GM12878 (cell line): ENCODE measurements at regions not wholly inside any gene's neighbourhood (a gene's known extent, or its start where the extent isn't known, plus 50 kb on each side); places are given as distances from the start of the nearest gene placed in this dataset.
A peak's percentile ranks its signal among the peaks of the same experiment; 100 is the strongest.

Source experiments
- ATAC-seq: fragments of 200-7000 bp; cut with Tn5 transposase; 3 replicates; pipeline ENCODE4 v1.9.1; 2020; ENCODE audit warnings: mild to moderate bottlenecking, moderate library complexity
- BruUV-seq: library from RNA; stranded (reverse); fragments of 400-500 nt; replicated peaks from 2 replicates; lab custom pipeline; 2021; lab: Mats Ljungman, UMichigan
- CTCF ChIA-PET: fragments of 300-600 bp; sonication (Branson Sonifier 250); formaldehyde crosslinking; extraction: SDS; loops from one replicate; lab custom pipeline; 2021; ENCODE audit warnings: inconsistent platforms; lab: Yijun Ruan, JAX
- POLR2A ChIA-PET: fragments of 350-600 bp; formaldehyde crosslinking; extraction: SDS; loops from one replicate; lab custom pipeline; 2021; ENCODE audit warnings: inconsistent platforms; lab: Charles Lee
- RAD21 ChIA-PET: fragments of 300-600 bp; sonication (Branson Sonifier 250); formaldehyde crosslinking; loops from one replicate; lab custom pipeline; 2023; ENCODE audit warnings: antibody characterized with exemption; ENCODE audit not compliant: unreplicated experiment; lab: Charles Lee
- SMC1A ChIA-PET: fragments of 300-600 bp; sonication (Branson Sonifier 250); formaldehyde crosslinking; loops from one replicate; lab custom pipeline; 2023; ENCODE audit not compliant: unreplicated experiment, uncharacterized antibody; lab: Charles Lee
- DNase-seq: peaks from one replicate; pipeline ENCODE4 v3.0.0-alpha.2; 2011; ENCODE audit warnings: low read depth, low spot score
- FAIRE-seq: peaks from 3 replicates; lab custom pipeline; 2011; peaks lifted over from hg19 to GRCh38; lab: Jason Lieb, UNC
- H2AFZ ChIP-seq: 2 replicates; pipeline ENCODE4 v1.6.0; 2011; ENCODE audit warnings: low read depth, low read length, control low read depth; ENCODE audit not compliant: control insufficient read depth
- H3K27ac ChIP-seq: 2 replicates; pipeline ENCODE4 v1.5.1; 2011; ENCODE audit warnings: control low read depth; ENCODE audit not compliant: control insufficient read depth, insufficient read depth
- H3K27me3 ChIP-seq, 2 experiments: replicated peaks in 1 of 2; 2 replicates each; pipeline versions ENCODE4 v1.6.0 to v1.6.1; 2011; ENCODE audit warnings: low read length in 1 of 2; ENCODE audit not compliant: control insufficient read depth in 2 of 2, insufficient read depth in 2 of 2
- H3K36me3 ChIP-seq, 2 experiments: 2 replicates each; pipeline ENCODE4 v1.5.1; 2011; ENCODE audit warnings: low read length in 1 of 2; ENCODE audit not compliant: control insufficient read depth in 2 of 2, insufficient read depth in 2 of 2
- H3K4me1 ChIP-seq: 2 replicates; pipeline ENCODE4 v1.6.1; 2011; ENCODE audit warnings: mild to moderate bottlenecking, low read length, moderate library complexity, mixed read lengths; ENCODE audit not compliant: control insufficient read depth, insufficient read depth
- H3K4me2 ChIP-seq: 2 replicates; pipeline ENCODE4 v1.6.0; 2011; ENCODE audit warnings: control low read depth; ENCODE audit not compliant: control insufficient read depth, insufficient read depth
- H3K4me3 ChIP-seq: fragments of 200-600 bp; sonication (generic); 2 replicates; pipeline ENCODE4 v1.5.1; 2016
- H3K79me2 ChIP-seq: 2 replicates; pipeline ENCODE4 v1.6.0; 2011; ENCODE audit warnings: low read length; ENCODE audit not compliant: control insufficient read depth, insufficient read depth
- H3K9ac ChIP-seq: 2 replicates; pipeline ENCODE4 v1.8.0; 2011; ENCODE audit warnings: low read length, control low read depth, mixed read lengths; ENCODE audit not compliant: control insufficient read depth, insufficient read depth
- H3K9me3 ChIP-seq: replicated peaks from 3 replicates; pipeline ENCODE4 v1.5.1; 2011; ENCODE audit warnings: mild to moderate bottlenecking, low read length; ENCODE audit not compliant: control insufficient read depth, insufficient read depth
- H4K20me1 ChIP-seq: 2 replicates; pipeline ENCODE4 v1.6.0; 2011; ENCODE audit not compliant: control insufficient read depth, insufficient read depth
- CEBPZ ChIP-seq: fragments of 150-350 bp; IDR thresholded peaks from 2 replicates; pipeline ENCODE4 v1.6.1; 2016; ENCODE audit warnings: low read depth, low read length
- MYB ChIP-seq: fragments of 150-350 bp; IDR thresholded peaks from 2 replicates; pipeline ENCODE4 v1.6.1; 2014; ENCODE audit warnings: mild to moderate bottlenecking, low read depth, low read length, borderline replicate concordance
- RAD21 ChIP-seq: IDR thresholded peaks from 2 replicates; pipeline ENCODE4 v1.6.1; 2011; ENCODE audit warnings: mild to moderate bottlenecking, low read depth, low read length, moderate library complexity; ENCODE audit not compliant: insufficient read depth
- WGBS: methylation state at CpG from one replicate; pipeline ENCODE4 v1.1.6; 2016; ENCODE audit warnings: low lambda C conversion rate; ENCODE audit not compliant: insufficient replicate concordance, insufficient coverage; ENCODE audit errors: missing lambda C conversion rate; 5-methylcytosine and 5-hydroxymethylcytosine counted together
- in situ Hi-C: fragments of 300-500 bp; cut with MboI; formaldehyde crosslinking; loops from 9 replicates; pipeline ENCODE4 v1.14.3; 2018; ENCODE audit warnings: mixed read lengths
- intact Hi-C: fragments of 100-400 bp; cut with micrococcal nuclease; formaldehyde crosslinking; loops from one replicate; pipeline ENCODE4 v1.14.2; 2022; ENCODE audit not compliant: unreplicated experiment
- TF ChIP-seq, protein P1 (sequence below), 3 experiments: IDR thresholded peaks in 2 of 3; conservative IDR thresholded peaks in 1 of 3; 2 replicates each; pipeline ENCODE4 v1.5.1; 2011; ENCODE audit warnings: low read depth in 3 of 3, low read length in 3 of 3, mild to moderate bottlenecking in 3 of 3, control low read depth in 2 of 3, moderate library complexity in 2 of 3, inconsistent platforms in 1 of 3, mixed read lengths in 1 of 3; ENCODE audit not compliant: control insufficient read depth in 2 of 3, insufficient read depth in 1 of 3; ENCODE audit errors: extremely low read depth in 1 of 3

DNA sequence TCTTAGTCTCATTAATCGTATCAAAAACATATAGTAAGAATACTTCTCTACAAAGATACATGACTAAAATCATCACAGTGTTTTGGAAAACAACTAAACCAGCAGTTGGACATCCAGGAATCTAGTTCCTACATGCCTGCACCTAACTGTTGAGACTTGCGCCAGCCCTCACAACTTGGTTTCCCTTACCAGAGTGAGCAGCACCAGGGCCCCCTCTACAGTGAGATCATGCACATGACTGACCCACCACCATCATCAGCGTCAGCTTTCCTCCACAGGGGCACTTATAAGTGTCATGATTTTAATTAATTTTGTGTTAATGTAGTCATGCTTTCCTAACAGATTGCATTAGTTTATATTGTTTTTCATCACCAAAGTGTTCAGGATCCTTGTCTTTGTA is 1322.0 kb downstream of the EFNB2 start:
- SMC1A ChIA-PET = no interaction called here
- WGBS = 24% methylated on average over 3 of the region's 3 CpGs

More for the DNA sequence above, 1322.0 kb downstream of the EFNB2 start:
- FAIRE-seq (no peak), ATAC-seq (peak; percentile 29; the same call in 1 of the 3 replicates), DNase-seq (no peak)
- no peak for TF ChIP-seq MYB
- TF ChIP-seq RAD21 = 0 out of 2 replicates have a peak, but pooled peaks have one; percentile 15
- no peak for TF ChIP-seq CEBPZ
- TF ChIP-seq, protein P1, sequence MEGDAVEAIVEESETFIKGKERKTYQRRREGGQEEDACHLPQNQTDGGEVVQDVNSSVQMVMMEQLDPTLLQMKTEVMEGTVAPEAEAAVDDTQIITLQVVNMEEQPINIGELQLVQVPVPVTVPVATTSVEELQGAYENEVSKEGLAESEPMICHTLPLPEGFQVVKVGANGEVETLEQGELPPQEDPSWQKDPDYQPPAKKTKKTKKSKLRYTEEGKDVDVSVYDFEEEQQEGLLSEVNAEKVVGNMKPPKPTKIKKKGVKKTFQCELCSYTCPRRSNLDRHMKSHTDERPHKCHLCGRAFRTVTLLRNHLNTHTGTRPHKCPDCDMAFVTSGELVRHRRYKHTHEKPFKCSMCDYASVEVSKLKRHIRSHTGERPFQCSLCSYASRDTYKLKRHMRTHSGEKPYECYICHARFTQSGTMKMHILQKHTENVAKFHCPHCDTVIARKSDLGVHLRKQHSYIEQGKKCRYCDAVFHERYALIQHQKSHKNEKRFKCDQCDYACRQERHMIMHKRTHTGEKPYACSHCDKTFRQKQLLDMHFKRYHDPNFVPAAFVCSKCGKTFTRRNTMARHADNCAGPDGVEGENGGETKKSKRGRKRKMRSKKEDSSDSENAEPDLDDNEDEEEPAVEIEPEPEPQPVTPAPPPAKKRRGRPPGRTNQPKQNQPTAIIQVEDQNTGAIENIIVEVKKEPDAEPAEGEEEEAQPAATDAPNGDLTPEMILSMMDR (IDR thresholded peaks at IDR 0.05 in 2 of 3, conservative IDR thresholded peaks at IDR 0.05 in 1 of 3; ENCODE audit: control insufficient read depth in 2 of 3, extremely low read depth in 1 of 3, insufficient read depth in 1 of 3, low read depth in 3 of 3, low read length in 3 of 3) = 0 out of 6 replicates have a peak, but pooled peaks of 1 of the 3 experiments have one; percentile 0
- intact Hi-C loops = no loop called here
- H3K79me2 ChIP-seq = no peaks in the 10 kb centered on the region
- in situ Hi-C loops = no loop called here
- no peak overlapping the region for H3K9ac ChIP-seq
- H3K36me3 ChIP-seq = no peaks in the 10 kb centered on the region
- H3K27me3 ChIP-seq = no peaks in the 10 kb centered on the region
- no peak overlapping the region for H2AFZ ChIP-seq
- H3K4me3 ChIP-seq = no peak overlapping the region
- H3K4me2 ChIP-seq = no peak overlapping the region
- BruUV-seq = no TSS peak
- H3K4me1 ChIP-seq = no peaks in the 10 kb centered on the region
- no peak overlapping the region for H3K27ac ChIP-seq
- no peaks in the 10 kb centered on the region for H3K9me3 ChIP-seq
- RAD21 ChIA-PET = no interaction called here
- CTCF ChIA-PET = no interaction called here
- POLR2A ChIA-PET = no interaction called here
- H4K20me1 ChIP-seq = no peaks in the 10 kb centered on the region
